Fibroblast of skin of left biceps (primary cell): ENCODE measurements at regions not wholly inside any gene's neighbourhood (a gene's known extent, or its start where the extent isn't known, plus 50 kb on each side); places are given as distances from the start of the nearest gene placed in this dataset.

Source experiments
- DNase-seq, 2 experiments: peaks; one replicate each; pipeline ENCODE4 v3.0.0-alpha.2; 2013; ENCODE audit warnings: low read depth in 2 of 2

GRCh38 chr5:5953584-5954274, 424.6 kb downstream of the MED10 start:
- no peak for DNase-seq

- DNase-seq, result no peak
Observed at GRCh38 chr5:5951953-5952352, 426.4 kb downstream of the MED10 start.

- no peak for DNase-seq
Observed at GRCh38 chr5:5950658-5951057, 427.7 kb downstream of the MED10 start.

- no peak for DNase-seq
Observed at GRCh38 chr5:5941486-5941885, 436.9 kb downstream of the MED10 start.

GRCh38 chr5:5939759-5940370, 438.5 kb downstream of the MED10 start:
- DNase-seq, result no peak

GRCh38 chr5:5933651-5934050, 444.7 kb downstream of the MED10 start:
- DNase-seq, result no peak

GRCh38 chr5:5932824-5933223, 445.5 kb downstream of the MED10 start:
- DNase-seq, result no peak

- DNase-seq, result no peak
Observed at GRCh38 chr5:5930561-5930960, 447.8 kb downstream of the MED10 start.

- DNase-seq, result no peak
Observed at GRCh38 chr5:5929291-5930020, 448.9 kb downstream of the MED10 start.

- no peak for DNase-seq
Observed at GRCh38 chr5:5925191-5925590, 453.2 kb downstream of the MED10 start.

GRCh38 chr5:5919411-5919810, 458.9 kb downstream of the MED10 start:
- no peak for DNase-seq

- no peak for DNase-seq
Observed at GRCh38 chr5:5906778-5907177, 471.6 kb downstream of the MED10 start.

GRCh38 chr5:5905186-5905585, 473.2 kb downstream of the MED10 start:
- DNase-seq, result no peak

- DNase-seq, result no peak
Observed at GRCh38 chr5:5904113-5904512, 474.2 kb downstream of the MED10 start.

GRCh38 chr5:5902678-5903646, 475.4 kb downstream of the MED10 start:
- no peak for DNase-seq

- no peak for DNase-seq
Observed at GRCh38 chr5:5900350-5900749, 477.9 kb downstream of the ICE1 start.

GRCh38 chr5:5899716-5900115, 477.2 kb downstream of the ICE1 start:
- DNase-seq, result no peak

GRCh38 chr5:5888284-5888683, 465.8 kb downstream of the ICE1 start:
- DNase-seq, result no peak

- no peak for DNase-seq
Observed at GRCh38 chr5:5887833-5888232, 465.4 kb downstream of the ICE1 start.

- no peak for DNase-seq
Observed at GRCh38 chr5:5886812-5887486, 464.5 kb downstream of the ICE1 start.

- DNase-seq, result no peak
Observed at GRCh38 chr5:5886353-5886752, 463.9 kb downstream of the ICE1 start.
